ENCODE measurements at regions not wholly inside any gene's neighbourhood (a gene's known extent, or its start where the extent isn't known, plus 50 kb on each side); places are given as distances from the start of the nearest gene placed in this dataset.

GRCh38 chr12:66065641-66066136 is 64.9 kb downstream of the LLPH start:
- no peak for TF ChIP-seq CTCF (IDR thresholded peaks at IDR 0.05)
- TF ChIP-seq POLR2A (IDR thresholded peaks at IDR 0.05): no peak
